CD14-positive monocyte (primary cell): ENCODE measurements at regions not wholly inside any gene's neighbourhood (a gene's known extent, or its start where the extent isn't known, plus 50 kb on each side); places are given as distances from the start of the nearest gene placed in this dataset.

Source experiments
- DNase-seq, 3 donors: peaks; one replicate each; pipeline ENCODE4 v3.0.0-alpha.2; 2011 to 2022
- H2AFZ ChIP-seq: 2 replicates; pipeline ENCODE4 v1.6.0; 2012; ENCODE audit warnings: mild to moderate bottlenecking, low read depth, low read length, inconsistent platforms; ENCODE audit not compliant: insufficient read depth, poor library complexity, severe bottlenecking
- H3K27ac ChIP-seq, 2 donors: 1 replicate in 1 of 2; 2 replicates in 1 of 2; pipeline ENCODE4 v1.5.1; 2012 to 2013; ENCODE audit warnings: low read length in 2 of 2, control low read depth in 1 of 2, inconsistent platforms in 1 of 2, low read depth in 1 of 2, mild to moderate bottlenecking in 1 of 2
- H3K27me3 ChIP-seq, 2 donors: one replicate each; pipeline versions ENCODE4 v1.6.0 to v1.6.1; 2011 to 2013; ENCODE audit warnings: low read length in 2 of 2; ENCODE audit not compliant: control insufficient read depth in 2 of 2, insufficient read depth in 2 of 2
- H3K36me3 ChIP-seq, 2 donors: replicated peaks in 1 of 2; 1 replicate in 1 of 2; 2 replicates in 1 of 2; pipeline versions ENCODE4 v1.5.1 to v1.6.1; 2012 to 2013; ENCODE audit warnings: low read length in 2 of 2, control low read depth in 1 of 2, inconsistent platforms in 1 of 2, mild to moderate bottlenecking in 1 of 2; ENCODE audit not compliant: insufficient read depth in 2 of 2, control insufficient read depth in 1 of 2
- H3K4me1 ChIP-seq, 2 donors: 1 replicate in 1 of 2; 2 replicates in 1 of 2; pipeline versions ENCODE4 v1.5.1 to v1.6.1; 2012 to 2013; ENCODE audit warnings: low read length in 2 of 2, control low read depth in 1 of 2, inconsistent platforms in 1 of 2, mild to moderate bottlenecking in 1 of 2, moderate library complexity in 1 of 2; ENCODE audit not compliant: insufficient read depth in 2 of 2, control insufficient read depth in 1 of 2
- H3K4me2 ChIP-seq: replicated peaks from 2 replicates; pipeline ENCODE3; 2012; ENCODE audit warnings: low read length, moderate library complexity, mild to moderate bottlenecking; ENCODE audit not compliant: poor library complexity, severe bottlenecking; ENCODE audit errors: extremely low read depth
- H3K4me3 ChIP-seq, 3 experiments: fragments of 200-600 bp in 1 of 3; sonication (generic) in 1 of 3; replicated peaks in 1 of 3; 1 replicate in 2 of 3; 2 replicates in 1 of 3; pipeline ENCODE4 v1.5.1; 2011 to 2013; ENCODE audit warnings: low read length in 3 of 3, mild to moderate bottlenecking in 3 of 3, control low read depth in 2 of 3, low read depth in 2 of 3, inconsistent platforms in 1 of 3, moderate library complexity in 1 of 3
- H3K79me2 ChIP-seq: 2 replicates; pipeline ENCODE4 v1.6.0; 2012; ENCODE audit warnings: mild to moderate bottlenecking, control low read depth, inconsistent platforms, low read length, moderate library complexity; ENCODE audit not compliant: insufficient read depth
- H3K9ac ChIP-seq: 2 replicates; pipeline ENCODE4 v1.6.0; 2017; ENCODE audit warnings: low read length, mild to moderate bottlenecking; ENCODE audit not compliant: insufficient read depth, poor library complexity, severe bottlenecking
- H3K9me3 ChIP-seq, 2 donors: replicated peaks in 1 of 2; 1 replicate in 1 of 2; 2 replicates in 1 of 2; pipeline versions ENCODE4 v1.5.1 to v1.6.1; 2012 to 2013; ENCODE audit warnings: low read length in 2 of 2, control low read depth in 1 of 2; ENCODE audit not compliant: control insufficient read depth in 1 of 2, insufficient read depth in 1 of 2
- H4K20me1 ChIP-seq: 2 replicates; pipeline ENCODE4 v1.6.0; 2012; ENCODE audit warnings: mild to moderate bottlenecking, low read length, control low read depth, moderate library complexity; ENCODE audit not compliant: insufficient read depth
- H3K27ac Mint-ChIP-seq, 7 donors: one replicate each; pipeline ENCODE4 v1.8.0; 2020; ENCODE audit warnings: mild to moderate bottlenecking in 7 of 7, mixed read lengths in 7 of 7, moderate library complexity in 6 of 7, inconsistent platforms in 2 of 7
- H3K27me3 Mint-ChIP-seq, 3 donors: one replicate each; pipeline ENCODE4 v1.8.0; 2021 to 2022; ENCODE audit warnings: low read depth in 3 of 3, mild to moderate bottlenecking in 3 of 3, mixed read lengths in 3 of 3, moderate library complexity in 3 of 3, inconsistent platforms in 1 of 3
- H3K36me3 Mint-ChIP-seq, 2 donors: one replicate each; pipeline ENCODE4 v1.8.0; 2020; ENCODE audit warnings: mixed read lengths in 2 of 2, inconsistent platforms in 1 of 2, mild to moderate bottlenecking in 1 of 2
- H3K4me1 Mint-ChIP-seq: one replicate; pipeline ENCODE4 v1.8.0; 2020; ENCODE audit warnings: mild to moderate bottlenecking, mixed read lengths
- H3K4me3 Mint-ChIP-seq, 2 donors: one replicate each; pipeline ENCODE4 v1.8.0; 2020; ENCODE audit warnings: mild to moderate bottlenecking in 2 of 2, mixed read lengths in 2 of 2, moderate library complexity in 1 of 2
- H3K9me3 Mint-ChIP-seq, 7 donors: one replicate each; pipeline ENCODE4 v1.8.0; 2020 to 2022; ENCODE audit warnings: mixed read lengths in 7 of 7, mild to moderate bottlenecking in 6 of 7, moderate library complexity in 6 of 7, inconsistent platforms in 2 of 7
- CTCF ChIP-seq: fragments of 200-600 bp; IDR thresholded peaks from one replicate; pipeline ENCODE4 v1.8.0; 2022; ENCODE audit warnings: antibody characterized with exemption, mild to moderate bottlenecking
- WGBS: methylation state at CpG from one replicate; pipeline ENCODE4 v1.1.5; 2013; ENCODE audit warnings: missing lambda C conversion rate; ENCODE audit not compliant: insufficient coverage; 5-methylcytosine and 5-hydroxymethylcytosine counted together
- intact Hi-C, 2 donors: fragments of 100-400 bp; cut with micrococcal nuclease; formaldehyde crosslinking; loops; one replicate each; pipeline versions ENCODE4 v1.15.0 to v1.15.1; 2023

GRCh38 chr20:56896447-56896846 lies 267.3 kb downstream of the TFAP2C start:
- TF ChIP-seq CTCF, result no peak
- Mint-ChIP-seq H3K9me3 (peaks cover 0 to 7% (median 2%) of the 10 kb centered on the region in 7 donors), H3K27ac (no peak overlapping the region), H3K36me3 (no peaks in the 10 kb centered on the region), H3K4me3 (no peak overlapping the region), H3K27me3 (peaks cover 2 to 6% (median 5%) of the 10 kb centered on the region in 3 donors), H3K4me1 (no peaks in the 10 kb centered on the region)
- no peaks in the 10 kb centered on the region for H3K79me2 ChIP-seq
- H4K20me1 ChIP-seq, result no peaks in the 10 kb centered on the region
- H3K36me3 ChIP-seq, result no peaks in the 10 kb centered on the region
- no peak overlapping the region for H2AFZ ChIP-seq
- H3K27ac ChIP-seq, result no peak overlapping the region
- no peak overlapping the region for H3K4me2 ChIP-seq
- H3K4me1 ChIP-seq, result no peaks in the 10 kb centered on the region
- DNase-seq, result no peak
- H3K9me3 ChIP-seq, result peaks cover 0 to 1% of the 10 kb centered on the region in 2 donors
- no peak overlapping the region for H3K9ac ChIP-seq
- H3K4me3 ChIP-seq, result no peak overlapping the region
- intact Hi-C loops, result no loop called here
- WGBS, result 90% methylated on average over 4 of the region's 7 CpGs
- no peaks in the 10 kb centered on the region for H3K27me3 ChIP-seq

GRCh38 chr20:56897318-56897957 lies 268.3 kb downstream of the TFAP2C start:
- H3K4me1 ChIP-seq, result no peaks in the 10 kb centered on the region
- no peaks in the 10 kb centered on the region for H4K20me1 ChIP-seq
- H3K9me3 Mint-ChIP-seq, result peaks cover 0 to 9% (median 2%) of the 10 kb centered on the region in 7 donors
- WGBS, result 73% methylated on average over 6 of the region's 7 CpGs
- H3K4me3 Mint-ChIP-seq, result no peak overlapping the region
- no peaks in the 10 kb centered on the region for H3K36me3 ChIP-seq
- H3K27me3 Mint-ChIP-seq, result peaks cover 2 to 6% (median 5%) of the 10 kb centered on the region in 3 donors
- no peak overlapping the region for H2AFZ ChIP-seq
- H3K27ac ChIP-seq, result no peak overlapping the region
- H3K9me3 ChIP-seq, result peaks cover 0 to 2% of the 10 kb centered on the region in 2 donors
- no peak overlapping the region for H3K4me3 ChIP-seq
- H3K4me2 ChIP-seq, result no peak overlapping the region
- no peaks in the 10 kb centered on the region for H3K27me3 ChIP-seq
- DNase-seq, result no peak
- H3K79me2 ChIP-seq, result no peaks in the 10 kb centered on the region
- no peak for TF ChIP-seq CTCF
- H3K36me3 Mint-ChIP-seq, result no peaks in the 10 kb centered on the region
- no peak overlapping the region for H3K27ac Mint-ChIP-seq
- intact Hi-C loops, result no loop called here
- no peak overlapping the region for H3K9ac ChIP-seq
- H3K4me1 Mint-ChIP-seq, result no peaks in the 10 kb centered on the region
